ENCODE measurements at regions not wholly inside any gene's neighbourhood (a gene's known extent, or its start where the extent isn't known, plus 50 kb on each side); places are given as distances from the start of the nearest gene placed in this dataset.

- TF ChIP-seq SIN3A (IDR thresholded peaks at IDR 0.05; ENCODE audit: borderline replicate concordance, insufficient read depth, low read length), result no peak
- TF ChIP-seq, protein P1, sequence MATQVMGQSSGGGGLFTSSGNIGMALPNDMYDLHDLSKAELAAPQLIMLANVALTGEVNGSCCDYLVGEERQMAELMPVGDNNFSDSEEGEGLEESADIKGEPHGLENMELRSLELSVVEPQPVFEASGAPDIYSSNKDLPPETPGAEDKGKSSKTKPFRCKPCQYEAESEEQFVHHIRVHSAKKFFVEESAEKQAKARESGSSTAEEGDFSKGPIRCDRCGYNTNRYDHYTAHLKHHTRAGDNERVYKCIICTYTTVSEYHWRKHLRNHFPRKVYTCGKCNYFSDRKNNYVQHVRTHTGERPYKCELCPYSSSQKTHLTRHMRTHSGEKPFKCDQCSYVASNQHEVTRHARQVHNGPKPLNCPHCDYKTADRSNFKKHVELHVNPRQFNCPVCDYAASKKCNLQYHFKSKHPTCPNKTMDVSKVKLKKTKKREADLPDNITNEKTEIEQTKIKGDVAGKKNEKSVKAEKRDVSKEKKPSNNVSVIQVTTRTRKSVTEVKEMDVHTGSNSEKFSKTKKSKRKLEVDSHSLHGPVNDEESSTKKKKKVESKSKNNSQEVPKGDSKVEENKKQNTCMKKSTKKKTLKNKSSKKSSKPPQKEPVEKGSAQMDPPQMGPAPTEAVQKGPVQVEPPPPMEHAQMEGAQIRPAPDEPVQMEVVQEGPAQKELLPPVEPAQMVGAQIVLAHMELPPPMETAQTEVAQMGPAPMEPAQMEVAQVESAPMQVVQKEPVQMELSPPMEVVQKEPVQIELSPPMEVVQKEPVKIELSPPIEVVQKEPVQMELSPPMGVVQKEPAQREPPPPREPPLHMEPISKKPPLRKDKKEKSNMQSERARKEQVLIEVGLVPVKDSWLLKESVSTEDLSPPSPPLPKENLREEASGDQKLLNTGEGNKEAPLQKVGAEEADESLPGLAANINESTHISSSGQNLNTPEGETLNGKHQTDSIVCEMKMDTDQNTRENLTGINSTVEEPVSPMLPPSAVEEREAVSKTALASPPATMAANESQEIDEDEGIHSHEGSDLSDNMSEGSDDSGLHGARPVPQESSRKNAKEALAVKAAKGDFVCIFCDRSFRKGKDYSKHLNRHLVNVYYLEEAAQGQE (IDR thresholded peaks at IDR 0.05; ENCODE audit: insufficient read depth in 1 of 2, low read depth in 2 of 2, low read length in 2 of 2), result no peak
- no peak for TF ChIP-seq FOXP2 (optimal IDR thresholded peaks at IDR 0.05; ENCODE audit: borderline replicate concordance, extremely low read depth, extremely low read length, insufficient read depth)
- TF ChIP-seq POLR2AphosphoS5 (IDR thresholded peaks at IDR 0.05; ENCODE audit: low read depth, low read length), result no peak
- TF ChIP-seq TAF1 (IDR thresholded peaks at IDR 0.05; ENCODE audit: borderline replicate concordance, insufficient read depth, low read length), result no peak
Measured at GRCh38 chr6:170095273-170095981, 195.5 kb downstream of the DLL1 start.

GRCh38 chr6:170094686-170095272, 196.1 kb downstream of the DLL1 start:
- TF ChIP-seq, protein P1 (IDR thresholded peaks at IDR 0.05; ENCODE audit: insufficient read depth in 1 of 2, low read depth in 2 of 2, low read length in 2 of 2), result no peak

- TF ChIP-seq SIN3A (IDR thresholded peaks at IDR 0.05; ENCODE audit: borderline replicate concordance, insufficient read depth, low read length), result no peak
- no peak for TF ChIP-seq POLR2AphosphoS5 (IDR thresholded peaks at IDR 0.05; ENCODE audit: low read depth, low read length)
- TF ChIP-seq, protein P1 (IDR thresholded peaks at IDR 0.05; ENCODE audit: insufficient read depth in 1 of 2, low read depth in 2 of 2, low read length in 2 of 2), result no peak
- TF ChIP-seq FOXP2 (optimal IDR thresholded peaks at IDR 0.05; ENCODE audit: borderline replicate concordance, extremely low read depth, extremely low read length, insufficient read depth), result no peak
- no peak for TF ChIP-seq TAF1 (IDR thresholded peaks at IDR 0.05; ENCODE audit: borderline replicate concordance, insufficient read depth, low read length)
Measured at GRCh38 chr6:170093658-170094596, 197.0 kb downstream of the DLL1 start.

DNA sequence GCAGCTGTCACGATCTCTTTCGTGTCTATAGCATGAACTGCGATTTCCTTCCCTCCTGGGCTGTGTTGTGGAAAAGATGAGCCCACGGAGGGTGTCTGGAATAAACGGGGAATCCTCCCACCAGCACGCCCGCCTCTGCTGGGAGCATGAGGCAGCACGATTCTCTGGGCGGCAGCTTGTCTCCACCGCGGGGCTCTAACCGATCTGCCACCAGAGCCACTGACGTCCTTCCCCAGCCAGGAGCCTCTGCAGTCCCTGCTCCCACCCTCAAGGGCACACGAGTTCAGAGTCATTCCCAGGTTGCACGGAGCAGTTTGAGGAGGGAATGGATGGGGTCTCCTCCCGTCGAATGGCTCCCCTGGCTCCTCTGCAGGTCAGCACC, 197.6 kb downstream of the DLL1 start:
- no peak for TF ChIP-seq FOXP2 (optimal IDR thresholded peaks at IDR 0.05; ENCODE audit: borderline replicate concordance, extremely low read depth, extremely low read length, insufficient read depth)
- no peak for TF ChIP-seq POLR2AphosphoS5 (IDR thresholded peaks at IDR 0.05; ENCODE audit: low read depth, low read length)
- TF ChIP-seq, protein P1 (IDR thresholded peaks at IDR 0.05; ENCODE audit: insufficient read depth in 1 of 2, low read depth in 2 of 2, low read length in 2 of 2), result no peak
- TF ChIP-seq SIN3A (IDR thresholded peaks at IDR 0.05; ENCODE audit: borderline replicate concordance, insufficient read depth, low read length), result no peak
- no peak for TF ChIP-seq TAF1 (IDR thresholded peaks at IDR 0.05; ENCODE audit: borderline replicate concordance, insufficient read depth, low read length)
